SKM-1 treated with dmso at 0.1 percent for 144 hours (cell line): ENCODE measurements at regions not wholly inside any gene's neighbourhood (a gene's known extent, or its start where the extent isn't known, plus 50 kb on each side); places are given as distances from the start of the nearest gene placed in this dataset.
"Not testable (repeated sequence)": the region's sequence is repeated elsewhere in the genome, so short reads cannot be mapped to it uniquely, and the experiment has no call there.

Source experiments
- DNase-seq: peaks from one replicate; lab custom pipeline; 2025; ENCODE audit not compliant: unreplicated experiment; lab: John Stamatoyannopoulos, UW

DNA sequence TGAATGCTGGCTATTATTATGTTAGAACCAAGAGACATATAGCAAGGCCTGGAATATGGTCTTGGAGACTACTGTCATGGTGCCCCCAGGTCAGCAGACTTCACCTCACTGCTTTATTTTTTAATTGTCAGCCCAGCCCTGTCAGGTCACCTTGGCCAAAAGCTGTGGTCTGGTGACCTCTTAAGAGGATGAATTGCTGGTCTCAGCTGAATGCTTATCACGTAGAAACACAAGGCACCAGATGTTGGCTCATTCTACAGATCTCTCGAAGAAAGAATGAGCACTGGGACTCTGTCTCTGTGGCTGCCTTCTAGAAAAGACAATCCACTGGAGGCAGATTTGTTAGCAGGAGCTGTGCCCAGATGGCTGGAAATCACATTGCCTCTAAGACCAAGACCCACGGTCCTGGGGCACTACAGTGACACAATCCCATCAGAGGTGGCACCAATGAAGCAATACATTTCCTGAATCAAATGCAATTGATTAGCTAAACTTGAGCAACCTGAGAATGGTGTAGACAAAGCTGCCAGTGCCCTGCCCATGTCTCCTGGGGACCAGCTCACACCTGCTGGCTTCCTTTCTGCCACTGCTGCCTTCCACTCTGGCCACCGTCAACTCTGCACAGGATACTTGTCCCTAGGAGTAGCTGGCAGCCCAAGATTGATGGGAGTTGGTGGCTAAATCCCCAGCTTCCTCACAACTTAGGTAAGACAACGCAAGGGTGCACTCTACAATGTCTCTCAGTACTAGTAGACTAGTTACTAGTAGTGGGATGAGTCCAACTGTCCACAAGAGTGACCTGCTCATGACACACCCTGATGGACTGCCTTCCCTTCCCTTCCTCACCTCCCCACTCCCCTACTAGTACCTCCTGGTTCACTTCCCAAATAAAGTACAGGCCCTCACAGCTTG is 384.9 kb upstream of the PROK2 start:
- DNase-seq = no peak

GRCh38 chr3:72169120-72169519 is 384.2 kb upstream of the PROK2 start:
- DNase-seq = no peak

DNA sequence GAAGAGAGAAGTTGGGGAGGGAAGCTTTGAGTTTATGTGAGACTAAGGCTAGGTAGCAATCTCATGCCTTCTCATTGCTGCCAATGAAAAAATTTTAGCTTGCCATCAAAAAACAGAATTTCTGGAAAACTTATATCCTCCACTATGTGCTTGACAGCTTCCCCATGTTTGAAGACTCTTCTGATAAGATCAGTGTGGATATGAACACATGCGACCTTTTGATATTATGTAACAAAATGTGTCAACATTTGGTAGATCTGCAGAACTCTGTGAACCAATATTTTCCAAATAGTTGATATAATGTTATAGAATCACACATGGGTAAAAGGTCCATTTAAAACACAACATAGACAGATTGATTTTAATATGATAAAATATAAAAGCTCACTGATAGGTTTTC is 380.9 kb upstream of the PROK2 start:
- DNase-seq = no peak

DNA sequence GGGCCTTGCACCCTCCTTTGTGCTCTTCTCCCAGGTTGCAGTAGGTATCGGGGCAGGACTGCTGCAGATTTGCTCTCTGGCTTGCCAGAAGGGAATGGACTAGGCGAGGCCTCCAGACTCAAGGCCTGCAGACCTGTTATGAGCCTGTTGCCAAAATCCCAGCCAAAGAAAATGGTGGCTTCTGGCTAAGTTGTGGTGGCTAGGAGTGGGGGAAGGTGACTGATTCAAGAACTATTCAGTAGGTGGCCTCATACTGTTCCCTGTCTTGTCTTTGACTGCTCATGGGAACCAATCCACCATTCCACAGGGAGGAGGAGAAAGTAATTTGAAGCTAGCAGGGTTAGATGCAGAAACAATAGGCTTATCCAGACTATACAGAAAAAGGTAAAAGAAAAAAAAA is 380.4 kb upstream of the PROK2 start:
- DNase-seq = no peak

- no peak for DNase-seq
These were observed 379.7 kb upstream of the PROK2 start for GRCh38 chr3:72164635-72164978.

GRCh38 chr3:72163809-72164634 is 379.1 kb upstream of the PROK2 start:
- peak; percentile 94 for DNase-seq

DNA sequence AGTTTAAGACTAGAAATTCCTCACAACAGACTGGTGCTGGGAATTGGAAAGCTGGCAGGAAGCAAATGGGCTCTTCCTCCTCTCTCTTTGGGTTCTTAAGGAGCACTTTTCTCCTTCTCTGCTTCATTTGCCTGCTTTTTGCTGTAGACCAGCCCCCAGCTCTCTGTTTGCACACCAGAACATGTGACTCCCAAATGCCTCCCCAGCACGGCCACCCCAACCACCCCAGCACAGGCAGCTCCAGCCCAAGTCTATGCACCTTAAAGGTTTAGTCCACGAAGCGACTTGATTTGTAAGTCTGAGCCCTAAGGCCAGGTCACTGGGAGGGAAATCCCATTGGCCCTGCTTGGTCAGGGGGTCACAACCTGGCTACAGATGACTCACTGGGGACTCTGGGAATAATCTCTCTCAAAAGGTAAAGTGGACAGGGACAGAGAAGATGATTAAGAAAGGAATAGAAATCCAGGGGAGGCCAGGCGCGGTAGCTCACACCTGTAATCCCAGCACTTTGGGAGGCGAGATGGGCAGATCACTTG is 377.8 kb upstream of the PROK2 start:
- no peak for DNase-seq

DNA sequence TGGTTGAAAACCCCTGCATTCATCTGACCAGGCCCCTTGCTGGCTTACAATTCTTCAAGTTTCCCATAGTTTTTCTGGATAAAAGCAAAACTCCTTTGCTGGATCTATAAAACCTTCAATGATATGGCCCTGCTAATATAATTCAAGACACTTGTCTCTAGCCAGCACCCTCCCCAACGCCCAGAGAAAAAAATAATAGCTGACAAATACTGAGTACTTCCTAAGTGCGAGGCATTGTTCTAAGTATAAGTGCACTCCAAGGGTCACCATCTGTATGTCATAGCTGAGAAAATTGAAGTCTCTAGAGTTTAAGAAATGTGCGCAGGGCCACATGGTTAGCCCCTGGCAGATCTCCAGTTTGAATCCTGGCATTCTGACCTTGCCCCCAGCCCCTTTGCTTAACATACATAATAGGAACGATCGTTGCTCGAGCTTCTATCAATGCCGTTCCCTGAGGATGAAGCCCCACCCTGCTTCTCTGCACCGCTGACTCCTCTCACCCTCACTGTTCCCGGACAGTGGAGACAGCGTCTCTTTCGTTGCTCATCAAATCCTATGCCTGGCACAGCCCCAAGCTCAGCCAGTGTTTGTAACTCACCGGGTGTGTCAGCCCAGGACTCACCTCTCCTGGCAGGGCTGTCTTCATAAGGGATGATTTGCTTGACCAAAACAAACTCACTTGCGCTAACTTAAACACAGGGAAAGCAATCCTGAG is 377.1 kb upstream of the PROK2 start:
- no peak for DNase-seq

DNA sequence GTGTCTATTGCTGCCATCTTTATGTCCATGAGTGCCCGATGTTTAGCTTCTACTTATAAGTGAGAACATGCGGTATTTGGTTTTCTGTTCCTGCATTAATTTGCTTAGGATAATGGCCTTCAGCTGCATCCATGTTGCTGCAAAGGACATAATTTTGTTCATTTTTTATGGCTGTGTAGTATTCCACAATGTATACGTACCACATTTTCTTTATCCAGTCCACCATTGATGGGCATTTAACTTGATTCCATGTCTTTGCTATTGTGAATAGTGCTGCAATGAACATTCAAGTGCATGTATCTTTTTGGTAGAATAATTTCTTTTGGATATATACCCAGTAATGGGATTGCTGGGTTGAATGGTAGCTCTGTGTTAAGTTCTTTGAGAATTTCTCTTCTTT is 376.3 kb upstream of the PROK2 start:
- not testable (repeated sequence) for DNase-seq

- no peak for DNase-seq
These were observed 375.4 kb upstream of the PROK2 start for GRCh38 chr3:72160351-72160750.

DNA sequence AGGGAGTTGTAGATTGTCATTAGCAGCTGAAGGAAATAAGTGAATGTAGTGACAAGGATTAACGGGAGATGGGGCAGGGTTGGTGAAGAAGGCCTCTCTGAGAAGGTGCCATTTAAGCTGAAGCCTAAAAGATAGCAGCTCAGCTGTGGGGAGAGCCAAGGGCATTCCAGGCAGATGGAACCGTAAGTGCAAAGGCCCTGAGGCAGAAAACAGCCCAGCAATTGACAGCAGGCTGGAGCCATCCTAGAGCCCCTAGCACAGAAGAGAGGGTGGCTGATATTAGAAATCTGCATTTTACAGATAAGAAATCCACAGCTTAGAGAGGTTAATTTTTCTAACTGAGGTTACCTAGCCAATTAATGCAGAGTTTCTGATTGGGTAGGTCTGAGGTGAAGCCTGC is 374.5 kb upstream of the PROK2 start:
- DNase-seq = no peak

GRCh38 chr3:72158639-72159326 is 373.8 kb upstream of the PROK2 start:
- no peak for DNase-seq

- no peak for DNase-seq
These were observed 373.0 kb upstream of the PROK2 start for GRCh38 chr3:72157748-72158638.

- DNase-seq = no peak
These were observed 370.6 kb upstream of the PROK2 start for GRCh38 chr3:72155391-72156064.

GRCh38 chr3:72154391-72155335 is 369.7 kb upstream of the PROK2 start:
- no peak for DNase-seq

DNA sequence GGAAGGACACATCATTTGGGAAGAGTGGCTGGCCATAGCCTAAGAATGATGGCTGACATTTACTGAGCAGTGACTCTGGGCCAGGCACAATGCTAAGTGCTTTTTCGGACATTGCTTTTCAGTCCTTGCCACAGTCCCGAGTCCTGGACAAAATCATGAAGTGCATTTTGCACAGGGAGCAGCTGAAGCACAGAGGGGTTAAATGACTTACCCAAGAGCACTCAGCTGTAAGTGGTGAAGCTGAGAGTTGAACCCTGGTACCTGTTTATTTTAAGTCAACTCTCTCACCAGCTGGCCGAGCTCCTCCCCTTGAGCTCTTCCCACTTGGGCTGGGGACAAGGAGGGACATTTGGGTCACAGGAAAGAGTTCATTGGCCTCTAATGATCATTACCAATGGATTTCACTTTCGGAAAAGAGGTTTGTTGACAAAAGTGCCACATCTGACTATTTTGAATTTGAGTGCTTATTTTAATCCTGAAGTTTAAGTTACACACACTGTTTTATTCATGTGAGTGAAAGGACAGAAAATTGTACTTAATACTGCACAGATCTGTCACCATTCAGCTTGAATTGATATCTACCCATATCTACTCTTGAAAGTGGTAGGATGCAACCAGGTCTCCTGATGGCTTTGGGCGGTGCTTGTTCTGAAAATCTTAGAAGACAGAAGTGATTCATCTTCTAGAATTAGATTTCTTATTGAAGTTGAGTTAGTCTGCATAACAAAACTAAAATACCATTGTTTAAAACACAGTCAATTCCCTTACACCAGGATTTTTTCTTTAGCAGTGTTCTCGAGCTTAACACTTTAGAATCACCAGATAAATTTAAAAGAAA is 368.7 kb upstream of the PROK2 start:
- no peak for DNase-seq
